Calu3 (cell line): ENCODE measurements at regions not wholly inside any gene's neighbourhood (a gene's known extent, or its start where the extent isn't known, plus 50 kb on each side); places are given as distances from the start of the nearest gene placed in this dataset.

Experiments used
- BruUV-seq: library from RNA; stranded (reverse); fragments of 400-500 nt; replicated peaks from 2 replicates; lab custom pipeline; 2021; lab: Mats Ljungman, UMichigan
- CTCF ChIA-PET: fragments of 300-600 bp; sonication (Branson Sonifier 250); formaldehyde crosslinking; loops from one replicate; lab custom pipeline; 2022; ENCODE audit warnings: antibody characterized with exemption; lab: Charles Lee
- DNase-seq: peaks from one replicate; pipeline ENCODE4 v3.0.0; 2022
- H3K27ac Mint-ChIP-seq: one replicate; pipeline ENCODE4 v1.8.0; 2022; ENCODE audit warnings: mixed read lengths; ENCODE audit not compliant: unreplicated experiment
- H3K27me3 Mint-ChIP-seq: one replicate; pipeline ENCODE4 v1.8.0; 2022; ENCODE audit warnings: mixed read lengths; ENCODE audit not compliant: unreplicated experiment
- H3K36me3 Mint-ChIP-seq: one replicate; pipeline ENCODE4 v1.8.0; 2022; ENCODE audit warnings: mild to moderate bottlenecking, moderate library complexity, mixed read lengths; ENCODE audit not compliant: insufficient read depth, unreplicated experiment
- H3K4me1 Mint-ChIP-seq: one replicate; pipeline ENCODE4 v1.8.0; 2022; ENCODE audit warnings: mild to moderate bottlenecking, low read depth, mixed read lengths; ENCODE audit not compliant: unreplicated experiment
- H3K4me3 Mint-ChIP-seq: one replicate; pipeline ENCODE4 v1.8.0; 2022; ENCODE audit warnings: mild to moderate bottlenecking, low read depth, moderate library complexity, mixed read lengths; ENCODE audit not compliant: unreplicated experiment
- H3K9me3 Mint-ChIP-seq: one replicate; pipeline ENCODE4 v1.8.0; 2022; ENCODE audit warnings: low read depth, mixed read lengths; ENCODE audit not compliant: unreplicated experiment
- CTCF ChIP-seq: fragments of 200-600 bp; IDR thresholded peaks from one replicate; pipeline ENCODE4 v1.8.0; 2022; ENCODE audit warnings: antibody characterized with exemption; ENCODE audit not compliant: unreplicated experiment
- intact Hi-C: fragments of 100-400 bp; cut with micrococcal nuclease; formaldehyde crosslinking; loops from one replicate; pipeline ENCODE4 v1.10.0; 2022; ENCODE audit not compliant: unreplicated experiment

GRCh38 chr2:196362973-196363549 lies 191.7 kb upstream of the STK17B start:
- no peaks in the 10 kb centered on the region for H3K27me3 Mint-ChIP-seq
- H3K36me3 Mint-ChIP-seq: no peaks in the 10 kb centered on the region
- BruUV-seq: no TSS peak
- H3K4me1 Mint-ChIP-seq: no peaks in the 10 kb centered on the region
- DNase-seq: no peak
- no peak overlapping the region for H3K4me3 Mint-ChIP-seq
- CTCF ChIA-PET: no interaction called here
- intact Hi-C loops: no loop called here
- no peak for TF ChIP-seq CTCF
- H3K9me3 Mint-ChIP-seq: no peaks in the 10 kb centered on the region
- no peak overlapping the region for H3K27ac Mint-ChIP-seq

- H3K9me3 Mint-ChIP-seq: no peaks in the 10 kb centered on the region
- intact Hi-C loops: no loop called here
- H3K36me3 Mint-ChIP-seq: no peaks in the 10 kb centered on the region
- no TSS peak for BruUV-seq
- TF ChIP-seq CTCF: no peak
- CTCF ChIA-PET: no interaction called here
- no peak for DNase-seq
- H3K27me3 Mint-ChIP-seq: no peaks in the 10 kb centered on the region
- H3K27ac Mint-ChIP-seq: no peak overlapping the region
- H3K4me3 Mint-ChIP-seq: no peak overlapping the region
- H3K4me1 Mint-ChIP-seq: no peaks in the 10 kb centered on the region
Measured at GRCh38 chr2:196365145-196365544, 193.8 kb upstream of the STK17B start.

- TF ChIP-seq CTCF: no peak
- H3K4me3 Mint-ChIP-seq: no peak overlapping the region
- BruUV-seq: no TSS peak
- no peaks in the 10 kb centered on the region for H3K27me3 Mint-ChIP-seq
- H3K36me3 Mint-ChIP-seq: no peaks in the 10 kb centered on the region
- DNase-seq: no peak
- intact Hi-C loops: no loop called here
- CTCF ChIA-PET: no interaction called here
- no peaks in the 10 kb centered on the region for H3K9me3 Mint-ChIP-seq
- H3K4me1 Mint-ChIP-seq: no peaks in the 10 kb centered on the region
- no peak overlapping the region for H3K27ac Mint-ChIP-seq
Measured at GRCh38 chr2:196365923-196366322, 194.5 kb upstream of the STK17B start.

GRCh38 chr2:196367633-196368032 lies 196.3 kb upstream of the STK17B start:
- H3K4me1 Mint-ChIP-seq: no peaks in the 10 kb centered on the region
- no peak overlapping the region for H3K27ac Mint-ChIP-seq
- no TSS peak for BruUV-seq
- no peaks in the 10 kb centered on the region for H3K27me3 Mint-ChIP-seq
- TF ChIP-seq CTCF: no peak
- H3K36me3 Mint-ChIP-seq: no peaks in the 10 kb centered on the region
- H3K9me3 Mint-ChIP-seq: no peaks in the 10 kb centered on the region
- DNase-seq: no peak
- intact Hi-C loops: no loop called here
- H3K4me3 Mint-ChIP-seq: no peak overlapping the region
- CTCF ChIA-PET: no interaction called here
